ENCODE measurements at regions not wholly inside any gene's neighbourhood (a gene's known extent, or its start where the extent isn't known, plus 50 kb on each side); places are given as distances from the start of the nearest gene placed in this dataset.

GRCh38 chr4:42205541-42205940, 53.1 kb upstream of the BEND4 start:
- no peak for ATAC-seq
- no peaks in the 10 kb centered on the region for H3K36me3 ChIP-seq (ENCODE audit: insufficient read depth)

More at GRCh38 chr4:42205541-42205940, 53.1 kb upstream of the BEND4 start:
- DNase-seq (ENCODE audit: low spot score), result no peak
- Histone ChIP-seq H2AFZ (no peak overlapping the region), H3F3A (replicated peaks; ENCODE audit: low read depth) (no peaks in the 10 kb centered on the region), H3K4me1 (ENCODE audit: insufficient read depth) (no peaks in the 10 kb centered on the region), H3K27me3 (ENCODE audit: insufficient read depth) (no peaks in the 10 kb centered on the region), H3K79me2 (replicated peaks; ENCODE audit: insufficient read depth) (no peaks in the 10 kb centered on the region), H3K4me2 (no peak overlapping the region), H3K27ac (ENCODE audit: low read depth) (no peak overlapping the region), H3K4me3 (no peak overlapping the region), H3K9me2 (ENCODE audit: insufficient read depth) (peaks cover 8% of the 10 kb centered on the region; the same call in 1 of the 2 replicates), H4K20me1 (replicated peaks; ENCODE audit: insufficient read depth) (no peaks in the 10 kb centered on the region)
- TF ChIP-seq CREB1 (CRISPR knock-in tag; IDR thresholded peaks at IDR 0.05; ENCODE audit: low read depth) (no peak), ZNF331 (CRISPR knock-in tag; IDR thresholded peaks at IDR 0.05; ENCODE audit: low read depth) (no peak), EZH2 (IDR thresholded peaks at IDR 0.05; ENCODE audit: low read depth, unreplicated experiment) (no peak), STAT1 (IDR thresholded peaks at IDR 0.05; ENCODE audit: unreplicated experiment) (no peak), EZH2phosphoT487 (IDR thresholded peaks at IDR 0.05; ENCODE audit: unreplicated experiment) (no peak), ZNF114 (CRISPR knock-in tag; IDR thresholded peaks at IDR 0.05) (no peak), CTCF (conservative IDR thresholded peaks at IDR 0.05; ENCODE audit: low read depth in 2 of 2) (no peak), POLR2AphosphoS5 (IDR thresholded peaks at IDR 0.05; ENCODE audit: low read depth) (no peak), JUNB (IDR thresholded peaks at IDR 0.05; ENCODE audit: unreplicated experiment) (no peak)
- TF ChIP-seq, protein P1, sequence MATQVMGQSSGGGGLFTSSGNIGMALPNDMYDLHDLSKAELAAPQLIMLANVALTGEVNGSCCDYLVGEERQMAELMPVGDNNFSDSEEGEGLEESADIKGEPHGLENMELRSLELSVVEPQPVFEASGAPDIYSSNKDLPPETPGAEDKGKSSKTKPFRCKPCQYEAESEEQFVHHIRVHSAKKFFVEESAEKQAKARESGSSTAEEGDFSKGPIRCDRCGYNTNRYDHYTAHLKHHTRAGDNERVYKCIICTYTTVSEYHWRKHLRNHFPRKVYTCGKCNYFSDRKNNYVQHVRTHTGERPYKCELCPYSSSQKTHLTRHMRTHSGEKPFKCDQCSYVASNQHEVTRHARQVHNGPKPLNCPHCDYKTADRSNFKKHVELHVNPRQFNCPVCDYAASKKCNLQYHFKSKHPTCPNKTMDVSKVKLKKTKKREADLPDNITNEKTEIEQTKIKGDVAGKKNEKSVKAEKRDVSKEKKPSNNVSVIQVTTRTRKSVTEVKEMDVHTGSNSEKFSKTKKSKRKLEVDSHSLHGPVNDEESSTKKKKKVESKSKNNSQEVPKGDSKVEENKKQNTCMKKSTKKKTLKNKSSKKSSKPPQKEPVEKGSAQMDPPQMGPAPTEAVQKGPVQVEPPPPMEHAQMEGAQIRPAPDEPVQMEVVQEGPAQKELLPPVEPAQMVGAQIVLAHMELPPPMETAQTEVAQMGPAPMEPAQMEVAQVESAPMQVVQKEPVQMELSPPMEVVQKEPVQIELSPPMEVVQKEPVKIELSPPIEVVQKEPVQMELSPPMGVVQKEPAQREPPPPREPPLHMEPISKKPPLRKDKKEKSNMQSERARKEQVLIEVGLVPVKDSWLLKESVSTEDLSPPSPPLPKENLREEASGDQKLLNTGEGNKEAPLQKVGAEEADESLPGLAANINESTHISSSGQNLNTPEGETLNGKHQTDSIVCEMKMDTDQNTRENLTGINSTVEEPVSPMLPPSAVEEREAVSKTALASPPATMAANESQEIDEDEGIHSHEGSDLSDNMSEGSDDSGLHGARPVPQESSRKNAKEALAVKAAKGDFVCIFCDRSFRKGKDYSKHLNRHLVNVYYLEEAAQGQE (IDR thresholded peaks at IDR 0.05; ENCODE audit: unreplicated experiment), result no peak
- TF ChIP-seq, protein P2, sequence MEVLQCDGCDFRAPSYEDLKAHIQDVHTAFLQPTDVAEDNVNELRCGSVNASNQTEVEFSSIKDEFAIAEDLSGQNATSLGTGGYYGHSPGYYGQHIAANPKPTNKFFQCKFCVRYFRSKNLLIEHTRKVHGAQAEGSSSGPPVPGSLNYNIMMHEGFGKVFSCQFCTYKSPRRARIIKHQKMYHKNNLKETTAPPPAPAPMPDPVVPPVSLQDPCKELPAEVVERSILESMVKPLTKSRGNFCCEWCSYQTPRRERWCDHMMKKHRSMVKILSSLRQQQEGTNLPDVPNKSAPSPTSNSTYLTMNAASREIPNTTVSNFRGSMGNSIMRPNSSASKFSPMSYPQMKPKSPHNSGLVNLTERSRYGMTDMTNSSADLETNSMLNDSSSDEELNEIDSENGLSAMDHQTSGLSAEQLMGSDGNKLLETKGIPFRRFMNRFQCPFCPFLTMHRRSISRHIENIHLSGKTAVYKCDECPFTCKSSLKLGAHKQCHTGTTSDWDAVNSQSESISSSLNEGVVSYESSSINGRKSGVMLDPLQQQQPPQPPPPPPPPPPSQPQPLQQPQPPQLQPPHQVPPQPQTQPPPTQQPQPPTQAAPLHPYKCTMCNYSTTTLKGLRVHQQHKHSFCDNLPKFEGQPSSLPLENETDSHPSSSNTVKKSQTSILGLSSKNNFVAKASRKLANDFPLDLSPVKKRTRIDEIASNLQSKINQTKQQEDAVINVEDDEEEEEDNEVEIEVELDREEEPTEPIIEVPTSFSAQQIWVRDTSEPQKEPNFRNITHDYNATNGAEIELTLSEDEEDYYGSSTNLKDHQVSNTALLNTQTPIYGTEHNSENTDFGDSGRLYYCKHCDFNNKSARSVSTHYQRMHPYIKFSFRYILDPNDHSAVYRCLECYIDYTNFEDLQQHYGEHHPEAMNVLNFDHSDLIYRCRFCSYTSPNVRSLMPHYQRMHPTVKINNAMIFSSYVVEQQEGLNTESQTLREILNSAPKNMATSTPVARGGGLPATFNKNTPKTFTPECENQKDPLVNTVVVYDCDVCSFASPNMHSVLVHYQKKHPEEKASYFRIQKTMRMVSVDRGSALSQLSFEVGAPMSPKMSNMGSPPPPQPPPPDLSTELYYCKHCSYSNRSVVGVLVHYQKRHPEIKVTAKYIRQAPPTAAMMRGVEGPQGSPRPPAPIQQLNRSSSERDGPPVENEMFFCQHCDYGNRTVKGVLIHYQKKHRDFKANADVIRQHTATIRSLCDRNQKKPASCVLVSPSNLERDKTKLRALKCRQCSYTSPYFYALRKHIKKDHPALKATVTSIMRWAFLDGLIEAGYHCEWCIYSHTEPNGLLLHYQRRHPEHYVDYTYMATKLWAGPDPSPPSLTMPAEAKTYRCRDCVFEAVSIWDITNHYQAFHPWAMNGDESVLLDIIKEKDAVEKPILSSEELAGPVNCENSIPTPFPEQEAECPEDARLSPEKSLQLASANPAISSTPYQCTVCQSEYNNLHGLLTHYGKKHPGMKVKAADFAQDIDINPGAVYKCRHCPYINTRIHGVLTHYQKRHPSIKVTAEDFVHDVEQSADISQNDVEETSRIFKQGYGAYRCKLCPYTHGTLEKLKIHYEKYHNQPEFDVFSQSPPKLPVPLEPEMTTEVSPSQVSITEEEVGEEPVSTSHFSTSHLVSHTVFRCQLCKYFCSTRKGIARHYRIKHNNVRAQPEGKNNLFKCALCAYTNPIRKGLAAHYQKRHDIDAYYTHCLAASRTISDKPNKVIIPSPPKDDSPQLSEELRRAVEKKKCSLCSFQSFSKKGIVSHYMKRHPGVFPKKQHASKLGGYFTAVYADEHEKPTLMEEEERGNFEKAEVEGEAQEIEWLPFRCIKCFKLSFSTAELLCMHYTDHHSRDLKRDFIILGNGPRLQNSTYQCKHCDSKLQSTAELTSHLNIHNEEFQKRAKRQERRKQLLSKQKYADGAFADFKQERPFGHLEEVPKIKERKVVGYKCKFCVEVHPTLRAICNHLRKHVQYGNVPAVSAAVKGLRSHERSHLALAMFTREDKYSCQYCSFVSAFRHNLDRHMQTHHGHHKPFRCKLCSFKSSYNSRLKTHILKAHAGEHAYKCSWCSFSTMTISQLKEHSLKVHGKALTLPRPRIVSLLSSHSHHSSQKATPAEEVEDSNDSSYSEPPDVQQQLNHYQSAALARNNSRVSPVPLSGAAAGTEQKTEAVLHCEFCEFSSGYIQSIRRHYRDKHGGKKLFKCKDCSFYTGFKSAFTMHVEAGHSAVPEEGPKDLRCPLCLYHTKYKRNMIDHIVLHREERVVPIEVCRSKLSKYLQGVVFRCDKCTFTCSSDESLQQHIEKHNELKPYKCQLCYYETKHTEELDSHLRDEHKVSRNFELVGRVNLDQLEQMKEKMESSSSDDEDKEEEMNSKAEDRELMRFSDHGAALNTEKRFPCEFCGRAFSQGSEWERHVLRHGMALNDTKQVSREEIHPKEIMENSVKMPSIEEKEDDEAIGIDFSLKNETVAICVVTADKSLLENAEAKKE (CRISPR knock-in tag; IDR thresholded peaks at IDR 0.05), result no peak
- Mint-ChIP-seq H3K36me3 (ENCODE audit: low read depth) (no peaks in the 10 kb centered on the region), H3K27me3 (ENCODE audit: insufficient read depth, low read depth, poor library complexity) (no peaks in the 10 kb centered on the region), H3K4me1 (no peaks in the 10 kb centered on the region), H3K27ac (no peak overlapping the region), H3K4me3 (no peak overlapping the region), H3K9me3 (no peaks in the 10 kb centered on the region; the same call in 2 of the 3 replicates)

Measured in GM23338 (cell line).